HG03354 (cell line): ENCODE measurements at regions not wholly inside any gene's neighbourhood (a gene's known extent, or its start where the extent isn't known, plus 50 kb on each side); places are given as distances from the start of the nearest gene placed in this dataset.

Experiments
- ATAC-seq: cut with Tn5 transposase; IDR thresholded peaks from one replicate; pipeline ENCODE4 v1.9.1; 2021; ENCODE audit warnings: mild to moderate bottlenecking; ENCODE audit not compliant: unreplicated experiment, poor library complexity, severe bottlenecking

GRCh38 chr4:18815081-18815778, 793.7 kb upstream of the LCORL start:
- no peak for ATAC-seq

GRCh38 chr4:18813771-18814170, 792.2 kb upstream of the LCORL start:
- no peak for ATAC-seq

DNA sequence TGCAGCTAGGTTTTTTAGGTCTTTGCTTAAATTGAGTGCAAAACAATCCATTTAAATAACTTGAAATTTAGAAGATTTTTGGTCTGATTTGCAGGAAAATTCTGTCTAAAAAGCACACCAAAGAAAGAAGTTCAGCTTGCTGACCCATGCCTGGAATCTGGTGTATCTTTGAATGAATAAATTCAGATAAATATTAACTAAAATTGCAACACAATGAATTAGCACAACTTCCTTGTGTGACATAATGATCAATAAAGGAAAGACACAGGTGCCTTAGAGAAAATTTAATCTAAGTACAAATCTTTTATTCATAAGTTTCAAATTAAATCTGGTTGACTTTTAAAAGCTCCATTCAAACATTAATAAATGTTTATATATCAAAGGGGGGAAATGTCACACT, 791.5 kb upstream of the LCORL start:
- ATAC-seq: no peak

DNA sequence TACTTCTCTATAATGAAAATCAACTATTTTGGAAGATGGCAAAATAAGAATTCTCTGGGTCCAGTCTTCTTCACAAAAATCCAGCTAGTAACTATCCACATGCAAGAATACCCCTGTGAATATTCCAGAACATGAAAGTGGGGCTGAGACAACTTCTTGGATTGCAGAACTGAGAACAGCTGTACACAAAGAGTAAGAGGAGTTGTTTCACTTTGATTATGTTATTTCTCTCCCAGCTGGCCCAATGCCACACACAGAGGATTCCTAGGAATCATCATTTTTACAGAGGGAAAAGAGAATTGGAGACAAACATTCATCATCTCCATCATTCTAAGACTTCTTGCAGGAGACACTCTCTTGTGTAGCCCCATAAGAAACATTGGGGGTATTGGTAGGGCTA, 782.2 kb upstream of the LCORL start:
- ATAC-seq: no peak

DNA sequence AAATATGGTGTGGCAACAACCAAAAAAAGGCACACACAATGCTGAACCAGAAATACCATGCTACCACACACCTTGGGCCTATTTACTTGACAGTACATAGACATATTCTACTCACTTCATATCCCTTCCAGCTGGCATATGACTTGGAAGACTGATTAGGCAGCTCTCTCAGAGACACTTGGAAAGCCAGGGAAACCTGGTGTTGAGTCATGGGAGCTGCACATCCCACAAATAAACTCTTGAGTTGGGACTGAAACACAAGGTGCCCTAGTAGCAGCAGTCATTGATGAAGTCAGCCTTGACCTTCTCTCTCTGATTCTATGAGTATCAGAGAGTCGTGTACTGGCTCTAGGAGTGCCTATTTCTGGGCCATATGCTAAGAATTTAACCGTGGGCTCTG, 776.6 kb upstream of the LCORL start:
- no peak for ATAC-seq

GRCh38 chr4:18795794-18796193, 774.2 kb upstream of the LCORL start:
- ATAC-seq: no peak

DNA sequence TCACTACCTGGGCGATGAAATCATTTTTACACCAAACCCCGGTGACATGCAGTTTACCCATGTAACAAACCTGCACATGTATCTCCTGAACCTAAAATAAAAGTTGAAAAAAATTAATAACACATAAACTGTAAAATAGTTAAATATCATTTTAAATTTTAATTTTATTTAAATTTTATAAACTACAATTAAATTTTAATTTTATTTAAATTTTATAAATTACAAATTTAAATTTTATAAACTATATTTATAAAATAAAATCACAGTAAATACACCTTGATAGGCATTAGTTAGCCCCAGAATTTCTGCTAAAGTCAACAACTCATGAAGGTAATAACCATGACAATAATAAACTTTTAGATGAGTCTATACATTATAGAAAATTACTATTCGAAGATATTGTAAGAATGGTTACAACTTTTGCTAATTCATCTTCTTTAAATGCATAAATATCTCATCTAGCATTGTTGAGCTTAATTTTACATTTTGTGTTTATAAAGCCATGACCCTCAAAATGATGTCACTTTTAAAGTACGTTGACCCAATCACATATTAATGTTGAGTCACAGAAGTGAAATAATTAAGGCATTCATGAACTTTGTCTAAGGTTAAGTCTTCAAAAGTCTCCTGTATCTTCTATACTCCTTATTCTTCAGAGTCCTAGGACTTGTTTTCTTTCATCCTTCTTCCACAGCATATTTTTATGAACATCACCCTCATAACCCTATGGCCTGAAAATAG, 755.8 kb upstream of the LCORL start:
- ATAC-seq: no peak

DNA sequence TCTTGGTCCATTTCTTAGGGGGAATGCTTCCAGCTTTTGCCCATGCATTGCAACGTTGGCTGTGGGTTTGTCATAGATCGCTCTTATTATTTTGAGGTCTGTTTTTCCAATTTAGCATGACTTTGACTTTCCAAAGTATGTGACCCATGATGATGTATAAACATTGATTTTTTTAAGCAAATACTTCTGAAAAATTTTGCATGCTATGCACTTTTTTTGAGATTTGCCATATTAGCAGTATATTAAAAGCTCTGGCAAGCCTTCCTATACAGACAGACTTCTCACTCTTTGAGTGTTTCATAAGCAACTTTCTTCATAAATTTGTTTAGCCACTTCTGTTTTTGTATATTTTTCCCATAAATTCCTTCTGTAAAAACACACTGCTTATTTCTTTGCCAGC, 746.4 kb upstream of the LCORL start:
- no peak for ATAC-seq

GRCh38 chr4:18756671-18757070, 735.1 kb upstream of the LCORL start:
- ATAC-seq: no peak

- no peak for ATAC-seq
Observed at GRCh38 chr4:18754180-18754579, 732.6 kb upstream of the LCORL start.

GRCh38 chr4:18751083-18751482, 729.5 kb upstream of the LCORL start:
- no peak for ATAC-seq

DNA sequence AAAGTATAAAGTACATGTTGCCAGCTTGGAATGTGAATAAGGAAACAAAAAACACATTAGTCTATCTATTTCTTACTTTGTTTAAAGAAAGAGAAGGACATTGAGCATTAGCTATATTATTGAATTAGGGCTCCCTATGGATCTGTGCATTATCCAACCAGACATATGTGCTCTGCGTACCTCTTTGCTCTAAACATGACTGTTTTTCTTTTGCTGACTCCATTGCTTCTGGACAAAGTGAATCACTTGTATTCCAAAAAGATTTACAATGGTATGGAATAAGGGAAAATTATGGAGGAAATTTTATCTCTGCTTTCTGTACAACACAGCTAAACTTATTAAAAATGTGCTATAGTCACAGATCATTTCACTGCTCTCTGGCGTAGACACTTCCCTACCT, 727.8 kb upstream of the LCORL start:
- ATAC-seq: no peak

DNA sequence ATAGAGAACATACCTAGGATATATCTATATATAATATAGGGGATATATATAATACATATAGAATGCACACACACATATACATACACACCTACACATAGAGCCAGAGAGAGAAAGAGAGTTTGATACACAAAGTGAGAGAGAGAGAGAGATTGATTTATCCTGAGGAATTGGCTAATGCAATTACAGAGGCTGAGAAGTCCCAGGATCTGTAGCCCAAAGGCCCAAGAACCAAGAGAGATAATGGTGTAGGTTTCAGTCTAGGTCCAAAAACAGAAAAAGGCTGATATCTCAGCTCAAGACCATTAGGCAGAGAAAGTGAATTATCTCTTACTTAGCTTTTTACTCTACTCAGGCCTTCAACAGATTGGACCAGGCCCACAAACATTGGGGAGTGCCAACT, 715.0 kb upstream of the LCORL start:
- ATAC-seq: no peak

DNA sequence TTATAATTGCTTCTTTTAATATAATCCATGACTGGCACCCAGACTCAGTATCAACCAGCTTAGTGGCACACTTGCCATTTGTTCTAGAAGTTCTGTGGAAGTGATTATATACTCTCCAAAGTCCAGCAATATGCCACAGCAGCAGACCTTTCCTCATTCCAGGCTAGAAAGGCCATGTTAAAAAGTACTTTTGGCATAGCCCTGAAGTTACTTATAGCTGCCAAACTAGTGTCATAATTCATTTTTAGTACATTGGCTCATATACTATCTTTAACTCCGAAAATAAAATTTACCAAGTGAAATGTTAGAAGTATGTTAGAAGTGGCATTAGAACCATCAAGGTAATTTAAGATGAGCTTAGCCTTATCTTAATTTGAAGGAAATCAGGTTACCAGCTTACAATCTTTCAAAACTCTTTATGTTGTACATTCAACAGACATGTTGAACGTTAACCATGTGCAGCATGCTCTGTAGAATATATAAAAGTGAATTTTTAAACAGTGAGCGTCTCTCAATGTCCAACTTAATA, 714.2 kb upstream of the LCORL start:
- no peak for ATAC-seq

DNA sequence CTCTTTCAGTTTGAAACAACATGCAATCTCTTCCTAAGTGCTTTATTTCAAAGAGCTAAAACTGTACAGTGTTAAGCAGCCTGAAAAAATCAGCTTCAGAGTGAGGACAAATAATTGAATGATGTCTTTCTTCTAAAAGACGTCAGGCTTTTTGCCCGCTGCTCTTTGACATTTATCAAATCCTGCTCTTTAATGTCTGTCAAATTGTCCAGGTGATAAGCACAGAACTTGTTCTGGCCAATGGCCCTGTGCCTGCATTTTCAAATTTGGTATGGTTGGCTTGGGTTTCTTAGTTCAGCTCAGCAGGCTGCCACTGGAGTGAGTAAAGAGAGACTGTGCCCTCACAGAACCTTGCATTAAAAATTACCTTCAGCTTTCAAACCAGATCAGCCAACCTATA, 712.9 kb upstream of the LCORL start:
- no peak for ATAC-seq

GRCh38 chr4:18733961-18734360, 712.4 kb upstream of the LCORL start:
- ATAC-seq: no peak

- ATAC-seq: no peak
Observed at GRCh38 chr4:18722748-18723191, 701.2 kb upstream of the LCORL start.

- ATAC-seq: no peak
Observed at GRCh38 chr4:18698119-18698883, 676.7 kb upstream of the LCORL start.

DNA sequence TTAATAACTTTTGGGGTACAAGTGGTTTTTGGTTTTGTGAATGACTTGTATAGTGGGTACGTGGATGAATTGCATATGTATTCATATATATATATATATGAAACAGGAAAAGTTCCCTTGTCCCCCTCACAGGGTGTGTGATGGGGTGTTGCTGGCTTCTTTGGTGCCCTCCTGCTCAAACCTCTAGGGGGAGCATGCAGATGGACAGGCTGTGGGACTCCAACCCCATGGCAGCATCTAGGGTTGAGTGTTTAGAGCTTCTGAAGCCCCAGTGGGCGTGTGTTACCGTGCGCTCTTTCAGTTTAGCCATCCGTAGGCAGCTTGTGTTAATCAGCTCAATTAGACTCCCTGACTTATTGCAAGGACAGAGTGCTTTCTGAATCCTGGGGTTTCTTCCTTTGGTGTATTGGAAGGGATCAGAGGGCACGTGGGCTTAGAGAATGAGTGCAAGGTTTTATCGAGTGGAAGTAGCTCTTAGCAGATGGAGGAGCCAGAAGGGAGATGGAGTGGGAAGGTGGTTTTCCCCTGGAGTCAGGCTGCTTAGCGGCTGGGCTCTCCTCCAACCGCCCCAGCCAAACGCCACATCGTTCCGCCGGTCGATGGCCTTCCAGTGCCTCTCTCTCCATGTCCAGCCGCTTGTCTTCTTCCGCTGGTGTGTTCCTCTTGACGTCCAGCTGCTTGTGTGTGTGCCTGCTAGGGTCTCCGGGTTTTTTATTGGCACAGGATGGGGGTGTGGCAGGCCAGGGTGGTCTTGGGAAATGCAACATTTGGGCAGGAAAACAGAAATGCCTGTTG, 674.4 kb upstream of the LCORL start:
- no peak for ATAC-seq
